Activated naive CD4-positive, alpha-beta T cell treated with anti-CD3 and anti-CD28 coated beads, Interleukin-2, amount 50 U/mL, for 24 hours (primary cell): ENCODE measurements at regions not wholly inside any gene's neighbourhood (a gene's known extent, or its start where the extent isn't known, plus 50 kb on each side); places are given as distances from the start of the nearest gene placed in this dataset.

Source experiments
- H3K27ac Mint-ChIP-seq: one replicate; pipeline ENCODE4 v1.8.0; 2021; ENCODE audit warnings: mild to moderate bottlenecking, mixed read lengths
- H3K27me3 Mint-ChIP-seq: one replicate; pipeline ENCODE4 v1.8.0; 2021; ENCODE audit warnings: mixed read lengths
- H3K36me3 Mint-ChIP-seq: one replicate; pipeline ENCODE4 v1.8.0; 2021; ENCODE audit warnings: mixed read lengths
- H3K4me1 Mint-ChIP-seq: one replicate; pipeline ENCODE4 v1.8.0; 2021; ENCODE audit warnings: mixed read lengths
- H3K4me3 Mint-ChIP-seq: one replicate; pipeline ENCODE4 v1.8.0; 2021; ENCODE audit warnings: mild to moderate bottlenecking, mixed read lengths
- H3K9me3 Mint-ChIP-seq: one replicate; pipeline ENCODE4 v1.8.0; 2021; ENCODE audit warnings: mixed read lengths

GRCh38 chr3:144369129-144369879 lies 397.7 kb downstream of the DIPK2A start:
- no peak overlapping the region for H3K4me3 Mint-ChIP-seq
- peaks cover 32% of the 10 kb centered on the region for H3K9me3 Mint-ChIP-seq

GRCh38 chr3:144375088-144375487 lies 403.5 kb downstream of the DIPK2A start:
- H3K27ac Mint-ChIP-seq, result no peak overlapping the region
- no peak overlapping the region for H3K4me3 Mint-ChIP-seq
- no peaks in the 10 kb centered on the region for H3K36me3 Mint-ChIP-seq
- peaks cover 14% of the 10 kb centered on the region for H3K9me3 Mint-ChIP-seq
- no peaks in the 10 kb centered on the region for H3K27me3 Mint-ChIP-seq
- no peaks in the 10 kb centered on the region for H3K4me1 Mint-ChIP-seq

More at GRCh38 chr3:144369129-144369879, 397.7 kb downstream of the DIPK2A start:
- H3K27ac Mint-ChIP-seq, result no peak overlapping the region
- H3K4me1 Mint-ChIP-seq, result no peaks in the 10 kb centered on the region
- no peaks in the 10 kb centered on the region for H3K36me3 Mint-ChIP-seq
- H3K27me3 Mint-ChIP-seq, result no peaks in the 10 kb centered on the region

- Mint-ChIP-seq H3K9me3 (peaks cover 4% of the 10 kb centered on the region), H3K27ac (no peak overlapping the region), H3K36me3 (no peaks in the 10 kb centered on the region), H3K27me3 (no peaks in the 10 kb centered on the region), H3K4me1 (no peaks in the 10 kb centered on the region), H3K4me3 (no peak overlapping the region)
These were observed 409.2 kb downstream of the DIPK2A start for GRCh38 chr3:144380849-144381248.

GRCh38 chr3:144381607-144382006 lies 410.0 kb downstream of the DIPK2A start:
- H3K4me1 Mint-ChIP-seq, result no peaks in the 10 kb centered on the region
- peaks cover 4% of the 10 kb centered on the region for H3K9me3 Mint-ChIP-seq
- no peaks in the 10 kb centered on the region for H3K36me3 Mint-ChIP-seq

GRCh38 chr3:144384241-144384979 lies 412.8 kb downstream of the DIPK2A start:
- Mint-ChIP-seq H3K36me3 (no peaks in the 10 kb centered on the region), H3K27me3 (no peaks in the 10 kb centered on the region), H3K9me3 (peaks cover 4% of the 10 kb centered on the region), H3K4me3 (no peak overlapping the region), H3K27ac (no peak overlapping the region), H3K4me1 (no peaks in the 10 kb centered on the region)

More at GRCh38 chr3:144381607-144382006, 410.0 kb downstream of the DIPK2A start:
- Mint-ChIP-seq H3K4me3 (no peak overlapping the region), H3K27ac (no peak overlapping the region), H3K27me3 (no peaks in the 10 kb centered on the region)

GRCh38 chr3:144390786-144391185 lies 419.2 kb downstream of the DIPK2A start:
- Mint-ChIP-seq H3K27me3 (no peaks in the 10 kb centered on the region), H3K9me3 (peaks cover 4% of the 10 kb centered on the region), H3K36me3 (no peaks in the 10 kb centered on the region), H3K4me1 (no peaks in the 10 kb centered on the region), H3K27ac (no peak overlapping the region), H3K4me3 (no peak overlapping the region)

- Mint-ChIP-seq H3K4me1 (no peaks in the 10 kb centered on the region), H3K4me3 (no peak overlapping the region), H3K27ac (no peak overlapping the region), H3K9me3 (peaks cover 4% of the 10 kb centered on the region), H3K27me3 (no peaks in the 10 kb centered on the region), H3K36me3 (no peaks in the 10 kb centered on the region)
These were observed 419.6 kb downstream of the DIPK2A start for GRCh38 chr3:144391236-144391635.

- Mint-ChIP-seq H3K4me3 (no peak overlapping the region), H3K27me3 (no peaks in the 10 kb centered on the region), H3K9me3 (peaks cover 16% of the 10 kb centered on the region), H3K36me3 (no peaks in the 10 kb centered on the region), H3K4me1 (no peaks in the 10 kb centered on the region), H3K27ac (no peak overlapping the region)
These were observed 422.4 kb downstream of the DIPK2A start for GRCh38 chr3:144394032-144394431.

- Mint-ChIP-seq H3K4me1 (no peaks in the 10 kb centered on the region), H3K4me3 (no peak overlapping the region), H3K36me3 (no peaks in the 10 kb centered on the region), H3K9me3 (peaks cover 14% of the 10 kb centered on the region), H3K27ac (no peak overlapping the region), H3K27me3 (no peaks in the 10 kb centered on the region)
These were observed 430.8 kb downstream of the DIPK2A start for GRCh38 chr3:144402430-144402829.

GRCh38 chr3:144403040-144403457 lies 431.4 kb downstream of the DIPK2A start:
- no peaks in the 10 kb centered on the region for H3K4me1 Mint-ChIP-seq
- no peaks in the 10 kb centered on the region for H3K27me3 Mint-ChIP-seq
- H3K4me3 Mint-ChIP-seq, result no peak overlapping the region
- no peaks in the 10 kb centered on the region for H3K36me3 Mint-ChIP-seq
- H3K27ac Mint-ChIP-seq, result no peak overlapping the region
- peaks cover 8% of the 10 kb centered on the region for H3K9me3 Mint-ChIP-seq

- H3K9me3 Mint-ChIP-seq, result no peaks in the 10 kb centered on the region
- H3K36me3 Mint-ChIP-seq, result no peaks in the 10 kb centered on the region
- H3K27me3 Mint-ChIP-seq, result no peaks in the 10 kb centered on the region
- no peak overlapping the region for H3K27ac Mint-ChIP-seq
- H3K4me3 Mint-ChIP-seq, result no peak overlapping the region
- H3K4me1 Mint-ChIP-seq, result no peaks in the 10 kb centered on the region
These were observed 435.7 kb downstream of the DIPK2A start for GRCh38 chr3:144407335-144407734.

GRCh38 chr3:144409319-144409718 lies 437.7 kb downstream of the DIPK2A start:
- no peak overlapping the region for H3K27ac Mint-ChIP-seq
- H3K27me3 Mint-ChIP-seq, result no peaks in the 10 kb centered on the region
- H3K4me1 Mint-ChIP-seq, result no peaks in the 10 kb centered on the region
- no peaks in the 10 kb centered on the region for H3K9me3 Mint-ChIP-seq
- no peak overlapping the region for H3K4me3 Mint-ChIP-seq
- no peaks in the 10 kb centered on the region for H3K36me3 Mint-ChIP-seq

GRCh38 chr3:144413068-144413467 lies 441.4 kb downstream of the DIPK2A start:
- no peaks in the 10 kb centered on the region for H3K36me3 Mint-ChIP-seq
- no peak overlapping the region for H3K27ac Mint-ChIP-seq
- H3K27me3 Mint-ChIP-seq, result no peaks in the 10 kb centered on the region
- H3K4me3 Mint-ChIP-seq, result no peak overlapping the region
- no peaks in the 10 kb centered on the region for H3K4me1 Mint-ChIP-seq
- H3K9me3 Mint-ChIP-seq, result no peaks in the 10 kb centered on the region

GRCh38 chr3:144415492-144415891 lies 443.9 kb downstream of the DIPK2A start:
- H3K4me3 Mint-ChIP-seq, result no peak overlapping the region
- no peaks in the 10 kb centered on the region for H3K36me3 Mint-ChIP-seq
- H3K4me1 Mint-ChIP-seq, result no peaks in the 10 kb centered on the region
- H3K27ac Mint-ChIP-seq, result no peak overlapping the region
- H3K9me3 Mint-ChIP-seq, result no peaks in the 10 kb centered on the region
- H3K27me3 Mint-ChIP-seq, result no peaks in the 10 kb centered on the region

- Mint-ChIP-seq H3K9me3 (no peaks in the 10 kb centered on the region), H3K4me1 (no peaks in the 10 kb centered on the region), H3K27me3 (no peaks in the 10 kb centered on the region), H3K27ac (no peak overlapping the region), H3K4me3 (no peak overlapping the region), H3K36me3 (no peaks in the 10 kb centered on the region)
These were observed 453.0 kb downstream of the DIPK2A start for GRCh38 chr3:144424606-144425005.

- no peak overlapping the region for H3K4me3 Mint-ChIP-seq
- H3K4me1 Mint-ChIP-seq, result no peaks in the 10 kb centered on the region
- peaks cover 4% of the 10 kb centered on the region for H3K27me3 Mint-ChIP-seq
- H3K9me3 Mint-ChIP-seq, result no peaks in the 10 kb centered on the region
- no peaks in the 10 kb centered on the region for H3K36me3 Mint-ChIP-seq
- no peak overlapping the region for H3K27ac Mint-ChIP-seq
These were observed 454.7 kb downstream of the DIPK2A start for GRCh38 chr3:144426366-144426765.
